Breast epithelium (tissue), 4 donors: ENCODE measurements at regions not wholly inside any gene's neighbourhood (a gene's known extent, or its start where the extent isn't known, plus 50 kb on each side); places are given as distances from the start of the nearest gene placed in this dataset.

Source experiments
- DNase-seq, 2 donors: peaks; one replicate each; pipeline ENCODE4 v3.0.0-alpha.2; 2019; ENCODE audit warnings: low spot score in 2 of 2
- H3K27ac ChIP-seq, 2 donors: fragments of 200-600 bp; sonication (generic) in 1 of 2; one replicate each; pipeline ENCODE4 v1.5.1; 2016 to 2019; ENCODE audit warnings: mild to moderate bottlenecking in 1 of 2
- H3K27me3 ChIP-seq, 2 donors: fragments of 200-600 bp; sonication (generic) in 1 of 2; one replicate each; pipeline versions ENCODE4 v1.5.1 to v1.6.0; 2017 to 2019; ENCODE audit warnings: control low read depth in 1 of 2, mild to moderate bottlenecking in 1 of 2
- H3K36me3 ChIP-seq: fragments of 200-600 bp; one replicate; pipeline ENCODE4 v1.5.1; 2019
- H3K4me1 ChIP-seq, 2 donors: fragments of 200-600 bp; sonication (generic); one replicate each; pipeline ENCODE4 v1.5.1; 2016 to 2019; ENCODE audit warnings: control low read depth in 1 of 2
- H3K4me3 ChIP-seq, 3 donors: fragments of 200-600 bp; sonication (generic); 1 replicate in 2 of 3; 2 replicates in 1 of 3; pipeline ENCODE4 v1.5.1; 2016 to 2019; ENCODE audit warnings: mild to moderate bottlenecking in 3 of 3, moderate library complexity in 2 of 3
- H3K9me3 ChIP-seq, 2 donors: fragments of 200-600 bp; sonication (generic) in 1 of 2; one replicate each; pipeline ENCODE4 v1.5.1; 2016 to 2019; ENCODE audit warnings: control low read depth in 1 of 2
- CTCF ChIP-seq, 3 donors: fragments of 450-650 bp; IDR thresholded peaks; one replicate each; pipeline ENCODE4 v1.5.1; 2016 to 2017; ENCODE audit warnings: antibody characterized with exemption in 3 of 3, mild to moderate bottlenecking in 3 of 3, moderate library complexity in 3 of 3
- POLR2A ChIP-seq: fragments of 450-650 bp; IDR thresholded peaks from one replicate; pipeline ENCODE4 v1.6.1; 2016; ENCODE audit warnings: antibody characterized with exemption, mild to moderate bottlenecking, moderate library complexity
- POLR2AphosphoS5 ChIP-seq, 3 donors: sonication (generic); formaldehyde crosslinking; IDR thresholded peaks; one replicate each; pipeline ENCODE4 v1.6.1; 2017; ENCODE audit warnings: antibody characterized with exemption in 3 of 3
- intact Hi-C: fragments of 100-400 bp; cut with DNase I; formaldehyde crosslinking; loops from one replicate; pipeline ENCODE4 v1.15.1; 2023; ENCODE audit warnings: low total_unique reads

- no peak overlapping the region for H3K4me3 ChIP-seq
- H3K4me1 ChIP-seq: no peaks in the 10 kb centered on the region
- H3K27me3 ChIP-seq: no peaks in the 10 kb centered on the region
- no peaks in the 10 kb centered on the region for H3K36me3 ChIP-seq
- no peaks in the 10 kb centered on the region for H3K9me3 ChIP-seq
- DNase-seq: no peak
- no peak for TF ChIP-seq POLR2AphosphoS5 (IDR thresholded peaks at IDR 0.05)
- TF ChIP-seq POLR2A: no peak
- TF ChIP-seq CTCF (IDR thresholded peaks at IDR 0.05): no peak
- no peak overlapping the region for H3K27ac ChIP-seq
- intact Hi-C loops: no loop called here
Measured at GRCh38 chr4:43882470-43882869, 566.1 kb downstream of the KCTD8 start.

GRCh38 chr4:43886196-43886595 is 562.4 kb downstream of the KCTD8 start:
- Histone ChIP-seq H3K9me3 (no peaks in the 10 kb centered on the region), H3K4me3 (no peak overlapping the region), H3K27ac (no peak overlapping the region), H3K4me1 (no peaks in the 10 kb centered on the region), H3K36me3 (peaks cover 3% of the 10 kb centered on the region), H3K27me3 (no peaks in the 10 kb centered on the region)
- TF ChIP-seq CTCF (IDR thresholded peaks at IDR 0.05) (no peak), POLR2AphosphoS5 (IDR thresholded peaks at IDR 0.05) (no peak), POLR2A (no peak)
- DNase-seq: no peak
- intact Hi-C loops: no loop called here

- Histone ChIP-seq H3K27me3 (no peaks in the 10 kb centered on the region), H3K4me3 (no peak overlapping the region), H3K9me3 (no peaks in the 10 kb centered on the region), H3K36me3 (no peaks in the 10 kb centered on the region), H3K27ac (no peak overlapping the region), H3K4me1 (no peaks in the 10 kb centered on the region)
- intact Hi-C loops: no loop called here
- no peak for TF ChIP-seq POLR2AphosphoS5 (IDR thresholded peaks at IDR 0.05)
- no peak for TF ChIP-seq CTCF (IDR thresholded peaks at IDR 0.05)
- TF ChIP-seq POLR2A: no peak
- no peak for DNase-seq
Measured at GRCh38 chr4:43898836-43899235, 549.8 kb downstream of the KCTD8 start.

GRCh38 chr4:43903456-43903855 is 545.2 kb downstream of the KCTD8 start:
- no peaks in the 10 kb centered on the region for H3K36me3 ChIP-seq

GRCh38 chr4:43918377-43918776 is 530.2 kb downstream of the KCTD8 start:
- Histone ChIP-seq H3K4me3 (no peak overlapping the region), H3K27me3 (no peaks in the 10 kb centered on the region), H3K4me1 (no peaks in the 10 kb centered on the region), H3K36me3 (no peaks in the 10 kb centered on the region), H3K9me3 (peaks cover 0 to 6% of the 10 kb centered on the region in 2 donors), H3K27ac (no peak overlapping the region)
- intact Hi-C loops: no loop called here
- DNase-seq: no peak
- no peak for TF ChIP-seq CTCF (IDR thresholded peaks at IDR 0.05)
- TF ChIP-seq POLR2AphosphoS5 (IDR thresholded peaks at IDR 0.05): no peak
- TF ChIP-seq POLR2A: no peak

More at GRCh38 chr4:43903456-43903855, 545.2 kb downstream of the KCTD8 start:
- TF ChIP-seq CTCF (IDR thresholded peaks at IDR 0.05) (no peak), POLR2A (no peak), POLR2AphosphoS5 (IDR thresholded peaks at IDR 0.05) (no peak)
- H3K4me3 ChIP-seq: no peak overlapping the region
- intact Hi-C loops: no loop called here
- no peaks in the 10 kb centered on the region for H3K4me1 ChIP-seq
- no peak overlapping the region for H3K27ac ChIP-seq
- DNase-seq: no peak
- H3K9me3 ChIP-seq: no peaks in the 10 kb centered on the region
- H3K27me3 ChIP-seq: no peaks in the 10 kb centered on the region
